Cardiac muscle cell (in vitro differentiated cells and primary cell): ENCODE measurements at regions not wholly inside any gene's neighbourhood (a gene's known extent, or its start where the extent isn't known, plus 50 kb on each side); places are given as distances from the start of the nearest gene placed in this dataset.

Experiments
- DNase-seq, 2 donors: peaks; one replicate each; pipeline versions ENCODE4 v3.0.0 to v3.0.0-alpha.2; 2010 to 2017; ENCODE audit warnings: low read depth in 1 of 2, low spot score in 1 of 2
- H3K27ac ChIP-seq: fragments of 200-600 bp; sonication (generic); 2 replicates; pipeline ENCODE4 v1.5.1; 2016
- H3K27me3 ChIP-seq: fragments of 200-600 bp; sonication (generic); 2 replicates; pipeline ENCODE4 v1.6.0; 2016; ENCODE audit warnings: control low read depth
- H3K36me3 ChIP-seq: fragments of 200-600 bp; sonication (generic); 2 replicates; pipeline ENCODE4 v1.5.1; 2016; ENCODE audit warnings: control low read depth
- H3K4me1 ChIP-seq: fragments of 200-600 bp; sonication (generic); 2 replicates; pipeline ENCODE4 v1.8.1; 2017; ENCODE audit warnings: low read depth, mild to moderate bottlenecking, mixed run types
- H3K4me3 ChIP-seq: fragments of 200-600 bp; sonication (generic); 2 replicates; pipeline ENCODE4 v1.5.1; 2016; ENCODE audit warnings: mild to moderate bottlenecking
- H3K9me3 ChIP-seq: fragments of 200-600 bp; sonication (generic); 2 replicates; pipeline ENCODE4 v1.5.1; 2017; ENCODE audit warnings: low read depth, mild to moderate bottlenecking, control low read depth
- CTCF ChIP-seq: IDR thresholded peaks from 2 replicates; pipeline ENCODE4 v1.5.1; 2012; ENCODE audit warnings: low read depth, mild to moderate bottlenecking, low read length

GRCh38 chr1:56168176-56168575 is 411.2 kb downstream of the PLPP3 start:
- Histone ChIP-seq H3K27ac (peak overlapping the region; percentile 11), H3K4me1 (peaks cover 42% of the 10 kb centered on the region), H3K9me3 (no peaks in the 10 kb centered on the region), H3K36me3 (no peaks in the 10 kb centered on the region), H3K27me3 (no peaks in the 10 kb centered on the region), H3K4me3 (no peak overlapping the region)
- DNase-seq = peak in 1 of 2 donors; percentile 32
- TF ChIP-seq CTCF = no peak

- Histone ChIP-seq H3K4me3 (no peak overlapping the region), H3K27me3 (no peaks in the 10 kb centered on the region), H3K4me1 (peaks cover 42% of the 10 kb centered on the region), H3K9me3 (no peaks in the 10 kb centered on the region), H3K27ac (no peak overlapping the region), H3K36me3 (no peaks in the 10 kb centered on the region)
- no peak for TF ChIP-seq CTCF
- no peak for DNase-seq
Measured at GRCh38 chr1:56167596-56167995, 411.8 kb downstream of the PLPP3 start.

- no peaks in the 10 kb centered on the region for H3K4me1 ChIP-seq
- H3K4me3 ChIP-seq = no peak overlapping the region
- no peaks in the 10 kb centered on the region for H3K36me3 ChIP-seq
- no peaks in the 10 kb centered on the region for H3K27me3 ChIP-seq
- DNase-seq = no peak
- no peak for TF ChIP-seq CTCF
- H3K9me3 ChIP-seq = no peaks in the 10 kb centered on the region
- H3K27ac ChIP-seq = no peak overlapping the region
Measured at GRCh38 chr1:56160773-56161315, 418.5 kb downstream of the PLPP3 start.

GRCh38 chr1:56156971-56157876 is 422.1 kb downstream of the PLPP3 start:
- DNase-seq = no peak
- H3K36me3 ChIP-seq = no peaks in the 10 kb centered on the region
- TF ChIP-seq CTCF = no peak
- no peaks in the 10 kb centered on the region for H3K27me3 ChIP-seq
- no peaks in the 10 kb centered on the region for H3K9me3 ChIP-seq
- H3K4me1 ChIP-seq = peaks cover 9% of the 10 kb centered on the region
- no peak overlapping the region for H3K4me3 ChIP-seq
- H3K27ac ChIP-seq = no peak overlapping the region

GRCh38 chr1:56153276-56153675 is 426.1 kb downstream of the PLPP3 start:
- Histone ChIP-seq H3K4me3 (no peak overlapping the region), H3K36me3 (no peaks in the 10 kb centered on the region), H3K4me1 (peaks cover 9% of the 10 kb centered on the region), H3K9me3 (no peaks in the 10 kb centered on the region), H3K27me3 (no peaks in the 10 kb centered on the region), H3K27ac (no peak overlapping the region)
- DNase-seq = no peak
- TF ChIP-seq CTCF = no peak
